Esophagus muscularis mucosa (tissue), 4 donors: ENCODE measurements at regions not wholly inside any gene's neighbourhood (a gene's known extent, or its start where the extent isn't known, plus 50 kb on each side); places are given as distances from the start of the nearest gene placed in this dataset.

Experiments
- DNase-seq: peaks from one replicate; pipeline ENCODE4 v3.0.0-alpha.2; 2017; ENCODE audit errors: extremely low spot score
- H3K27ac ChIP-seq, 4 donors: fragments of 200-600 bp; sonication (generic); replicated peaks in 1 of 4; 1 replicate in 3 of 4; 2 replicates in 1 of 4; pipeline ENCODE4 v1.5.1; 2016 to 2019; ENCODE audit warnings: mild to moderate bottlenecking in 1 of 4
- H3K27me3 ChIP-seq, 4 donors: fragments of 200-600 bp; sonication (generic); one replicate each; pipeline versions ENCODE4 v1.5.1 to v1.6.0; 2016 to 2019
- H3K36me3 ChIP-seq, 4 donors: fragments of 200-600 bp; sonication (generic); one replicate each; pipeline ENCODE4 v1.5.1; 2016 to 2019
- H3K4me1 ChIP-seq, 4 donors: fragments of 200-600 bp; sonication (generic); one replicate each; pipeline ENCODE4 v1.5.1; 2016 to 2019
- H3K4me3 ChIP-seq, 4 donors: fragments of 200-600 bp; sonication (generic); 1 replicate in 2 of 4; 2 replicates in 2 of 4; pipeline ENCODE4 v1.5.1; 2016 to 2019; ENCODE audit warnings: mild to moderate bottlenecking in 4 of 4, moderate library complexity in 1 of 4
- H3K9me3 ChIP-seq, 4 donors: fragments of 200-600 bp; sonication (generic); 1 replicate in 3 of 4; 2 replicates in 1 of 4; pipeline ENCODE4 v1.5.1; 2016 to 2019
- EP300 ChIP-seq: sonication (generic); formaldehyde crosslinking; IDR thresholded peaks from one replicate; pipeline ENCODE4 v1.6.1; 2017; ENCODE audit warnings: antibody characterized with exemption
- POLR2A ChIP-seq: fragments of 450-650 bp; IDR thresholded peaks from one replicate; pipeline ENCODE4 v1.6.1; 2017; ENCODE audit warnings: antibody characterized with exemption, moderate library complexity, mild to moderate bottlenecking, low read depth
- POLR2AphosphoS5 ChIP-seq, 2 donors: sonication (generic); formaldehyde crosslinking; IDR thresholded peaks; one replicate each; pipeline ENCODE4 v1.6.1; 2017; ENCODE audit warnings: antibody characterized with exemption in 2 of 2
- WGBS: methylation state at CpG from one replicate; pipeline ENCODE4 v1.1.5; 2018; 5-methylcytosine and 5-hydroxymethylcytosine counted together
- intact Hi-C: fragments of 100-400 bp; cut with DNase I; formaldehyde crosslinking; loops from one replicate; pipeline ENCODE4 v1.15.1; 2023
- TF ChIP-seq, protein P1 (sequence below), 3 experiments: fragments of 200-600 bp in 2 of 3; fragments of 450-650 bp in 1 of 3; sonication (generic) in 2 of 3; IDR thresholded peaks; one replicate each; pipeline ENCODE4 v1.5.1; 2017 to 2019; ENCODE audit warnings: antibody characterized with exemption in 3 of 3, mild to moderate bottlenecking in 2 of 3, moderate library complexity in 1 of 3

DNA sequence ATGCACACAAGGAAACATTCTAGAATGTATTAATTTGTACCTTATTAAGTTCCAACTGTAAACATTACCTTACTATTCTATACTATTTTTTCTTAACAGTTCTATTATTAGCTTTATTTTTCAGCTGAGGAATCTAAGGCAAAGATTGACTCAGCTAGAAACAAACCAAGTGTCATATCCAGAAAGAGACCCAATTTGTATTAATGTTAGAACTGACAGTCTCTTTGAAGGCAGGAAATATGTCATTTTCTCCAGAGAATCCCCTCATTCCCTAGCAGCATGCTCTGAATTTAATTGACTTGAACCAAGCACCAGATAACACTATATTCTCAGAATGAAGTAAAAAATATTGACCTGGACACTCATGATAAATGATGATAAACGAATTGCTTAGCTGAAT is 81.4 kb upstream of the PLPPR5 start:
- H3K27ac ChIP-seq, result no peak overlapping the region
- no peaks in the 10 kb centered on the region for H3K27me3 ChIP-seq
- intact Hi-C loops, result no loop called here
- 58% methylated on average over 1 of the region's 1 CpG for WGBS
- no peak for DNase-seq
- no peaks in the 10 kb centered on the region for H3K9me3 ChIP-seq
- no peaks in the 10 kb centered on the region for H3K4me1 ChIP-seq
- no peak overlapping the region for H3K4me3 ChIP-seq
- no peaks in the 10 kb centered on the region for H3K36me3 ChIP-seq
- no peak for TF ChIP-seq POLR2AphosphoS5 (IDR thresholded peaks at IDR 0.05)
- TF ChIP-seq, protein P1, sequence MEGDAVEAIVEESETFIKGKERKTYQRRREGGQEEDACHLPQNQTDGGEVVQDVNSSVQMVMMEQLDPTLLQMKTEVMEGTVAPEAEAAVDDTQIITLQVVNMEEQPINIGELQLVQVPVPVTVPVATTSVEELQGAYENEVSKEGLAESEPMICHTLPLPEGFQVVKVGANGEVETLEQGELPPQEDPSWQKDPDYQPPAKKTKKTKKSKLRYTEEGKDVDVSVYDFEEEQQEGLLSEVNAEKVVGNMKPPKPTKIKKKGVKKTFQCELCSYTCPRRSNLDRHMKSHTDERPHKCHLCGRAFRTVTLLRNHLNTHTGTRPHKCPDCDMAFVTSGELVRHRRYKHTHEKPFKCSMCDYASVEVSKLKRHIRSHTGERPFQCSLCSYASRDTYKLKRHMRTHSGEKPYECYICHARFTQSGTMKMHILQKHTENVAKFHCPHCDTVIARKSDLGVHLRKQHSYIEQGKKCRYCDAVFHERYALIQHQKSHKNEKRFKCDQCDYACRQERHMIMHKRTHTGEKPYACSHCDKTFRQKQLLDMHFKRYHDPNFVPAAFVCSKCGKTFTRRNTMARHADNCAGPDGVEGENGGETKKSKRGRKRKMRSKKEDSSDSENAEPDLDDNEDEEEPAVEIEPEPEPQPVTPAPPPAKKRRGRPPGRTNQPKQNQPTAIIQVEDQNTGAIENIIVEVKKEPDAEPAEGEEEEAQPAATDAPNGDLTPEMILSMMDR (IDR thresholded peaks at IDR 0.05), result no peak
- no peak for TF ChIP-seq EP300
- no peak for TF ChIP-seq POLR2A

DNA sequence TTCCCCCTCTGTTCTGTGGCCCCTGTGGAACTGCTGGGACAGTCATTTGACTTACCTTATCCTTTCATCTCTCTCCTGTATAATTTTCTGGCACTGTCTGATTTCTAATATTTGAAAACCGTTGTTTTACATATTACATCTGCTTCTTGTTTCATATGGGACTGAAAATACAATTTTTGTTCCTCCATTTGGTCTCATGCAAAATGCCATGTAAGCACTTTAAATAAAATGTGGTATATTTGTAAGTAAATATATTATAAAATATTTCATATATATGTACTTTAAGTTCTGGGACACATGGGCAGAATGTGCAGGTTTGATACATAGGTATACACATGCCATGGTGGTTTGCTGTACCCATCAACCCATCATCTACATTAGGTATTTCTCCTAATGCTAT is 93.9 kb upstream of the PLPPR5 start:
- 77% methylated on average over 1 of the region's 1 CpG for WGBS
- H3K4me1 ChIP-seq, result no peaks in the 10 kb centered on the region
- no peak for DNase-seq

DNA sequence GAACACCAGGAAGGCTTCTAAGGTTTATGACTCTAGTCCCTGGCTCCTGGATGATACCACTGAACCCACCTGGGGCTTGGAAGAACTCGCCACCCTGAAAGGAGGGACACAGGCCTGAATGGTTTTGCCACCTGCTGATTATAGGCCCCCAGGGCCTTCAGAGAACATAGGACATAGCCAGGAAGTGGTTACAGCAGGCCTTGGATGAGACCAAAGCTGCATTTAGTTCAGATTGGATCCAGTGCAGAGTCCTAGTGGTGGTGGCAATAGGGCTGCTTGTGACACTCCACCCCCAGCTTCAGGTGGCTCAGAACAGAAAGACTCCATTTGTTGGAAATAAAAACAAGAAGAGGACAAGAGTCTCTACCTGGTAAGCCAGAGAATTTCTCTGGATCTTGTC is 101.6 kb upstream of the PLPPR5 start:
- WGBS, result 100% methylated on average over 1 of the region's 1 CpG

More for the DNA sequence above, 93.9 kb upstream of the PLPPR5 start:
- intact Hi-C loops, result no loop called here
- no peaks in the 10 kb centered on the region for H3K36me3 ChIP-seq
- H3K4me3 ChIP-seq, result no peak overlapping the region
- no peaks in the 10 kb centered on the region for H3K27me3 ChIP-seq
- H3K9me3 ChIP-seq, result peaks cover 0 to 17% (median 6%) of the 10 kb centered on the region in 4 donors
- no peak overlapping the region for H3K27ac ChIP-seq
- TF ChIP-seq POLR2A (no peak), POLR2AphosphoS5 (IDR thresholded peaks at IDR 0.05) (no peak), EP300 (no peak)
- TF ChIP-seq, protein P1 (IDR thresholded peaks at IDR 0.05), result no peak

DNA sequence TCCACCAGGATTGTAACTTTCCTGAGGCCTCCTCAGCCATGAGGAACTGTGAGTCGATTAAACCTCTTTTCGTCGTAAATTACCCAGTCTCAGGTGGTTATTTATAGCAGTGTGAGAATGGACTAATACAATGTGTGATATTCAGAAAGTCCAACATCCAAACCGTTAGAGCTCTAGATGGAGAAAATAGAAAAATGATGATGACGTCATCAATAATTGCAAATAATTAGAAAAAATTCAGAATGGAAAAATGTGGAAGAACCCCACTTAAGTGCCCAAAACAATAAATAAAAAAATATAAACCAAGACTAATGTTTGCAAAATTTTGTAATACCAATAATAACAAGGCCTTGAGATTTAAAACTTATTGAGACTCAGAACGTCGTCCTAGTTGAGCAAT is 103.0 kb upstream of the PLPPR5 start:
- Histone ChIP-seq H3K9me3 (no peaks in the 10 kb centered on the region), H3K4me3 (no peak overlapping the region), H3K27ac (no peak overlapping the region), H3K36me3 (no peaks in the 10 kb centered on the region), H3K27me3 (no peaks in the 10 kb centered on the region), H3K4me1 (no peaks in the 10 kb centered on the region)
- DNase-seq, result no peak
- intact Hi-C loops, result no loop called here
- 80% methylated on average over 6 of the region's 7 CpGs for WGBS
- TF ChIP-seq, protein P1 (IDR thresholded peaks at IDR 0.05), result no peak
- no peak for TF ChIP-seq EP300

More for the DNA sequence above, 101.6 kb upstream of the PLPPR5 start:
- H3K27me3 ChIP-seq, result no peaks in the 10 kb centered on the region
- DNase-seq, result no peak
- TF ChIP-seq POLR2AphosphoS5 (IDR thresholded peaks at IDR 0.05), result no peak
- no peak for TF ChIP-seq EP300
- TF ChIP-seq, protein P1 (IDR thresholded peaks at IDR 0.05), result no peak
- no peak for TF ChIP-seq POLR2A
- no peaks in the 10 kb centered on the region for H3K4me1 ChIP-seq
- no peak overlapping the region for H3K4me3 ChIP-seq
- intact Hi-C loops, result no loop called here
- H3K9me3 ChIP-seq, result no peaks in the 10 kb centered on the region
- no peak overlapping the region for H3K27ac ChIP-seq
- H3K36me3 ChIP-seq, result no peaks in the 10 kb centered on the region

DNA sequence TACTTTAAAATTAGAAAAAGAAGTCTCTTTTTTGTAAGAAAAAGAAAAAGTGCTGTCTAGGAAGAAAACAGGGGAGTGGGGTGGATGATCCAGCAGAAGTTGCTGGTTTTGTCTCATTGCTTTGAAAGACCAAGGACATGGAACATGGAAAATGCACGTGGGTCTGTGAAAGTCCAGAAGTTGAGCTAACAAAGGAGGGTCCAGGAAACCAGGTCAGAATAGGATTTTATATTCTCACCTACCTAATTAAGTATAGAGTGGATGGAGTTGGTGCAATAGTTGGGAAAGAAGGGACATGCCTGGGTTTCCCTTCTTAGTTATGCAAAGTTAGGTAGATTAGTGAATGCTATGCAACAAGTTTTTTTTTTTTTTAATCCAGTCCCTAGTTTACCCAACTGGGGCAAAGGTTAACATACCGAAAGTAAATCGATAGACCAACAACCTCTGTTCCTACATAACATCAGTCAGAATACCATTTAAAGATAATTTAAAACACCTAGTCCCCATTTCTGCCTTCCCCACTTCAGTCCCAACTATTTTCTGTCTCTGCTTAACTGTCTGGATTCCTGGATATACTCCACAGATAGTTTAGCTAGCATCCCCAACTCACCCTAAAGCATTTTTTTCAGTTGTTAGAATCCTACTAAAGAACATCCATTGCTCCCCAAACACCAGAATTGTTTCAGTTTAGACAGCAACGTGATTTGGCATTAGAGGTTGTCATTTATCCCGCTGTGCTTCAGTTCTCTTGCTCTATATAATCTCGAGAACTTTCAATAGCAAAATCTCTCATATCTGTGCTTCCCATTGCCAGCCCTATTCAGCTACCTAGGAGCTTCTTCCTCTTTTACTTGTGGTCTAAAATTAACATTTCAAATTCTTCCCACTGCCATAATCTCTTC is 105.7 kb upstream of the PLPPR5 start:
- WGBS, result 74% methylated on average over 6 of the region's 6 CpGs
- H3K27me3 ChIP-seq, result no peaks in the 10 kb centered on the region
- no peak overlapping the region for H3K27ac ChIP-seq
- no peak for DNase-seq
- no peaks in the 10 kb centered on the region for H3K9me3 ChIP-seq
- intact Hi-C loops, result no loop called here
- TF ChIP-seq POLR2A, result no peak
- TF ChIP-seq, protein P1 (IDR thresholded peaks at IDR 0.05), result no peak
- H3K4me3 ChIP-seq, result no peak overlapping the region
- no peaks in the 10 kb centered on the region for H3K4me1 ChIP-seq
- no peaks in the 10 kb centered on the region for H3K36me3 ChIP-seq
